SK-N-SH (cell line): ENCODE measurements at regions not wholly inside any gene's neighbourhood (a gene's known extent, or its start where the extent isn't known, plus 50 kb on each side); places are given as distances from the start of the nearest gene placed in this dataset.
A peak's percentile ranks its signal among the peaks of the same experiment; 100 is the strongest.

ENCODE experiments used
- FOSL2 ChIP-seq: IDR thresholded peaks from 2 replicates; pipeline ENCODE4 v1.4.0; 2012; ENCODE audit warnings: low read depth, mild to moderate bottlenecking, moderate library complexity, borderline replicate concordance
- MXI1 ChIP-seq: IDR thresholded peaks from 2 replicates; pipeline ENCODE4 v1.6.1; 2012; ENCODE audit warnings: mild to moderate bottlenecking, low read depth, low read length, improper control_type of control experiment
- RAD21 ChIP-seq: IDR thresholded peaks from 2 replicates; pipeline ENCODE4 v1.6.1; 2012; ENCODE audit warnings: mild to moderate bottlenecking, low read length
- SIN3A ChIP-seq: IDR thresholded peaks from 2 replicates; pipeline ENCODE4 v1.6.1; 2012; ENCODE audit warnings: low read depth, mild to moderate bottlenecking, low read length, moderate library complexity, borderline replicate concordance
- TAF1 ChIP-seq: IDR thresholded peaks from 2 replicates; pipeline ENCODE4 v1.6.1; 2012; ENCODE audit warnings: low read depth, mild to moderate bottlenecking, low read length, moderate library complexity, borderline replicate concordance
- TF ChIP-seq, protein P1 (sequence below): fragments of 200-600 bp; sonication (generic); IDR thresholded peaks from 2 replicates; pipeline ENCODE4 v1.6.1; 2017; ENCODE audit warnings: antibody characterized with exemption, mild to moderate bottlenecking, moderate library complexity
- TF ChIP-seq, protein P2 (sequence below): IDR thresholded peaks from 2 replicates; pipeline ENCODE4 v1.4.0; 2012; ENCODE audit warnings: low read depth
- TF ChIP-seq, protein P3 (sequence below): IDR thresholded peaks from 2 replicates; pipeline ENCODE4 v1.4.0; 2012; ENCODE audit warnings: low read depth, borderline replicate concordance

DNA sequence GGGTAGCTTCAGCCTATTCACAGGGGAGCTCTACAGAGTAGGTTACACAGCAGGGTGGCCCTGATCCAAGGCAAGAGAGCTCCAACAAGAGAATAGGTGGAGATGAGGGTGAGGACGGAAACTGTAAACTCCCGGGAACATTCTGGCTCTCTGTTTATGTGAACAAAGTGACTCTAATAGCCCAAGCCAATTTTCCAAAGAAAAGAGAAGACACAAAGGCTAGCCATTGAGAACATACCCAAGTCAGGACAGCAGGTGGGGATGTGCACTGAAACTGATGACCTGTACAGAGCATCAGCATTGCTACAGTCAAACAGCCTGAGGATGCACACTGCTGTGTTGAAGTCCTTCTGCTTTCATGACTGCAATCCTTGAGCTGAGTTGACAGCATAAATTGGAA lies 136.0 kb upstream of the TOP1 start:
- TF ChIP-seq, protein P1, sequence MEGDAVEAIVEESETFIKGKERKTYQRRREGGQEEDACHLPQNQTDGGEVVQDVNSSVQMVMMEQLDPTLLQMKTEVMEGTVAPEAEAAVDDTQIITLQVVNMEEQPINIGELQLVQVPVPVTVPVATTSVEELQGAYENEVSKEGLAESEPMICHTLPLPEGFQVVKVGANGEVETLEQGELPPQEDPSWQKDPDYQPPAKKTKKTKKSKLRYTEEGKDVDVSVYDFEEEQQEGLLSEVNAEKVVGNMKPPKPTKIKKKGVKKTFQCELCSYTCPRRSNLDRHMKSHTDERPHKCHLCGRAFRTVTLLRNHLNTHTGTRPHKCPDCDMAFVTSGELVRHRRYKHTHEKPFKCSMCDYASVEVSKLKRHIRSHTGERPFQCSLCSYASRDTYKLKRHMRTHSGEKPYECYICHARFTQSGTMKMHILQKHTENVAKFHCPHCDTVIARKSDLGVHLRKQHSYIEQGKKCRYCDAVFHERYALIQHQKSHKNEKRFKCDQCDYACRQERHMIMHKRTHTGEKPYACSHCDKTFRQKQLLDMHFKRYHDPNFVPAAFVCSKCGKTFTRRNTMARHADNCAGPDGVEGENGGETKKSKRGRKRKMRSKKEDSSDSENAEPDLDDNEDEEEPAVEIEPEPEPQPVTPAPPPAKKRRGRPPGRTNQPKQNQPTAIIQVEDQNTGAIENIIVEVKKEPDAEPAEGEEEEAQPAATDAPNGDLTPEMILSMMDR: no peak; the same call in 1 of the 2 replicates
- TF ChIP-seq MXI1 (no peak), RAD21 (peak; percentile 23; the same call in 1 of the 2 replicates), TAF1 (no peak), SIN3A (no peak), FOSL2 (no peak)
- TF ChIP-seq, protein P2, sequence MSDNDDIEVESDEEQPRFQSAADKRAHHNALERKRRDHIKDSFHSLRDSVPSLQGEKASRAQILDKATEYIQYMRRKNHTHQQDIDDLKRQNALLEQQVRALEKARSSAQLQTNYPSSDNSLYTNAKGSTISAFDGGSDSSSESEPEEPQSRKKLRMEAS: no peak
- TF ChIP-seq, protein P3, sequence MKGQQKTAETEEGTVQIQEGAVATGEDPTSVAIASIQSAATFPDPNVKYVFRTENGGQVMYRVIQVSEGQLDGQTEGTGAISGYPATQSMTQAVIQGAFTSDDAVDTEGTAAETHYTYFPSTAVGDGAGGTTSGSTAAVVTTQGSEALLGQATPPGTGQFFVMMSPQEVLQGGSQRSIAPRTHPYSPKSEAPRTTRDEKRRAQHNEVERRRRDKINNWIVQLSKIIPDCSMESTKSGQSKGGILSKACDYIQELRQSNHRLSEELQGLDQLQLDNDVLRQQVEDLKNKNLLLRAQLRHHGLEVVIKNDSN: no peak
